ENCODE measurements at regions not wholly inside any gene's neighbourhood (a gene's known extent, or its start where the extent isn't known, plus 50 kb on each side); places are given as distances from the start of the nearest gene placed in this dataset.

DNA sequence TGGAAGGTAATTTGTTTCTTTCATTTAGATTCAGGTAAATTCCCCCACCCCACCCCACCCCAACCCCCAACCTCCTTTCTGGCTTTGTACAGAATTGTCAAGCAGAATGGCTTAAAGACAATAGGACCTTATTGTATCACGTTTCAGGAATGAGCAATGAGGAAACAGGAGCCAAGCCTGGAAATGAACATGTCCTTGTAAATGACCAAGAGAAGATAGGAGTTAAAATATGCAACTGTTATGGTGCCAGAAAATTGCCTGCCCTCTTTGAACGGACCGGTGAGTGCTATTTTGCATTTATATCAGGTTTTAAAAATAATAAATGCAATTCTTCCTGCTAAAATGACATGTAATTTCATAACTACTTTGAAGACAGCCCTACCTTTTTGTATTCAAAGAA lies 141.6 kb upstream of the PELI2 start:
- POLR2A ChIA-PET = no interaction called here
- peak; percentile 39 for DNase-seq (ENCODE audit: low read depth, low spot score)
- no peak overlapping the region for H3K9ac ChIP-seq (replicated peaks; ENCODE audit: extremely low read depth, insufficient read depth, low read length)
- no peak overlapping the region for H3K27ac ChIP-seq (ENCODE audit: insufficient read depth, low read depth, low read length)
- no peaks in the 10 kb centered on the region for H3K27me3 ChIP-seq (ENCODE audit: control insufficient read depth in 2 of 2, insufficient read depth in 2 of 2, low read length in 2 of 2)
- intact Hi-C loops (cut with micrococcal nuclease) = no loop called here
- H2AFZ ChIP-seq (ENCODE audit: low read depth, low read length) = no peak overlapping the region
- H3K9me3 ChIP-seq (replicated peaks; ENCODE audit: control insufficient read depth, insufficient read depth, low read length) = no peaks in the 10 kb centered on the region
- no peaks in the 10 kb centered on the region for H3K4me1 ChIP-seq (ENCODE audit: control insufficient read depth, extremely low read depth, insufficient read depth, low read length)
- TF ChIP-seq FOS (IDR thresholded peaks at IDR 0.05; ENCODE audit: borderline replicate concordance, insufficient read depth, low read length) (no peak), GATA2 (IDR thresholded peaks at IDR 0.05; ENCODE audit: insufficient read depth, insufficient read length, low read depth, low read length) (no peak), POLR2AphosphoS5 (IDR thresholded peaks at IDR 0.05; ENCODE audit: insufficient read depth, low read depth, low read length) (no peak), MYC (IDR thresholded peaks at IDR 0.05; ENCODE audit: low read depth, low read length) (no peak), JUN (IDR thresholded peaks at IDR 0.05; ENCODE audit: borderline replicate concordance, insufficient read depth, insufficient read length, low read depth) (no peak), POLR2A (IDR thresholded peaks at IDR 0.05; ENCODE audit: low read depth, low read length) (no peak), EZH2 (IDR thresholded peaks at IDR 0.05; ENCODE audit: borderline replicate concordance, low read depth, low read length, severe bottlenecking) (no peak)
- TF ChIP-seq, protein P1, sequence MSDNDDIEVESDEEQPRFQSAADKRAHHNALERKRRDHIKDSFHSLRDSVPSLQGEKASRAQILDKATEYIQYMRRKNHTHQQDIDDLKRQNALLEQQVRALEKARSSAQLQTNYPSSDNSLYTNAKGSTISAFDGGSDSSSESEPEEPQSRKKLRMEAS (IDR thresholded peaks at IDR 0.05; ENCODE audit: insufficient read depth, insufficient read length) = no peak
- TF ChIP-seq, protein P2, sequence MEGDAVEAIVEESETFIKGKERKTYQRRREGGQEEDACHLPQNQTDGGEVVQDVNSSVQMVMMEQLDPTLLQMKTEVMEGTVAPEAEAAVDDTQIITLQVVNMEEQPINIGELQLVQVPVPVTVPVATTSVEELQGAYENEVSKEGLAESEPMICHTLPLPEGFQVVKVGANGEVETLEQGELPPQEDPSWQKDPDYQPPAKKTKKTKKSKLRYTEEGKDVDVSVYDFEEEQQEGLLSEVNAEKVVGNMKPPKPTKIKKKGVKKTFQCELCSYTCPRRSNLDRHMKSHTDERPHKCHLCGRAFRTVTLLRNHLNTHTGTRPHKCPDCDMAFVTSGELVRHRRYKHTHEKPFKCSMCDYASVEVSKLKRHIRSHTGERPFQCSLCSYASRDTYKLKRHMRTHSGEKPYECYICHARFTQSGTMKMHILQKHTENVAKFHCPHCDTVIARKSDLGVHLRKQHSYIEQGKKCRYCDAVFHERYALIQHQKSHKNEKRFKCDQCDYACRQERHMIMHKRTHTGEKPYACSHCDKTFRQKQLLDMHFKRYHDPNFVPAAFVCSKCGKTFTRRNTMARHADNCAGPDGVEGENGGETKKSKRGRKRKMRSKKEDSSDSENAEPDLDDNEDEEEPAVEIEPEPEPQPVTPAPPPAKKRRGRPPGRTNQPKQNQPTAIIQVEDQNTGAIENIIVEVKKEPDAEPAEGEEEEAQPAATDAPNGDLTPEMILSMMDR (IDR thresholded peaks at IDR 0.05; ENCODE audit: extremely low read depth in 1 of 2, insufficient read depth in 1 of 2, low read depth in 1 of 2, low read length in 2 of 2) = no peak
- no peak for FAIRE-seq
- H3K4me3 ChIP-seq (replicated peaks in 1 of 3; ENCODE audit: insufficient read depth in 1 of 3, low read depth in 1 of 3, low read length in 3 of 3) = no peak overlapping the region
- no TSS peak for BruUV-seq (replicated peaks)
- no peaks in the 10 kb centered on the region for H4K20me1 ChIP-seq (replicated peaks; ENCODE audit: control insufficient read depth, extremely low read depth, insufficient read depth, low read length)
- dilution Hi-C loops (cut with MboI; ENCODE audit: extremely low pct_ligation_motif_present, low sequenced_read_pairs) = no loop called here
- H3K4me2 ChIP-seq (ENCODE audit: insufficient read depth, low read length) = no peak overlapping the region
- no peaks in the 10 kb centered on the region for H3K9me1 ChIP-seq (replicated peaks; ENCODE audit: control insufficient read depth, extremely low read depth, insufficient read depth, low read length)
- H3K79me2 ChIP-seq (ENCODE audit: control insufficient read depth, insufficient read depth, low read length) = no peaks in the 10 kb centered on the region
- CTCF ChIA-PET = no interaction called here
- H3K36me3 ChIP-seq (ENCODE audit: control insufficient read depth in 2 of 2, extremely low read depth in 1 of 2, insufficient read depth in 2 of 2, low read length in 2 of 2) = no peaks in the 10 kb centered on the region
